GM21619 (cell line): ENCODE measurements at regions not wholly inside any gene's neighbourhood (a gene's known extent, or its start where the extent isn't known, plus 50 kb on each side); places are given as distances from the start of the nearest gene placed in this dataset.

Experiments
- ATAC-seq: cut with Tn5 transposase; IDR thresholded peaks from one replicate; pipeline ENCODE4 v1.9.1; 2021; ENCODE audit not compliant: unreplicated experiment

DNA sequence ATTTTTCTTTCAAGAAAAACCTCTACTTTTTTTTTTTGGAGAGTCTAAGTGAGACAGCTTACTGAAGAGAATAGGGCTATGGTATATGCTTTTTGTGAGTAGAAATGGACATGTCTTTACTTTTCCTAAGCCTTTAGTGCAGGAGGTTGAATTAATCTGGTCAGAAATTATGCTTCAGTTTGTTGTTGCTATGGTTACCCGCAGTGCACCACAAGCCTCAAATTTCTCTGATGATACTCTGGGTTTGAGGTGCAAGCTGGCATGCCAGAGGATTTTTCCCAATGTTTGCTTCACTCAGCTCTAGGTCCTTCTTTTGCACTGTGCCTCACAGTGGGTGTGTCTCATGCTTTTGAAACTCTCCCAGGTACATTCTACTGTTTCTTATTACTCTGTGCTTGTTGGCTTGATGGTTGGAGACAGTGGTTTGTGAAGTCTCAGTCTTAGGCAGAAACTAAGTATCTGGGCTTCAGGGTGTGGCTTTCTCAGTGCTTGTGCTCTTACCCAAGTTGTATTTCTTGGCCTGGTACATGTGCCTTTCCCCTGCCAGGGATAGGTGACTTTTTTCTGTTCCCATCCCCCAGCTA, 278.3 kb downstream of the RBM43 start:
- no peak for ATAC-seq

DNA sequence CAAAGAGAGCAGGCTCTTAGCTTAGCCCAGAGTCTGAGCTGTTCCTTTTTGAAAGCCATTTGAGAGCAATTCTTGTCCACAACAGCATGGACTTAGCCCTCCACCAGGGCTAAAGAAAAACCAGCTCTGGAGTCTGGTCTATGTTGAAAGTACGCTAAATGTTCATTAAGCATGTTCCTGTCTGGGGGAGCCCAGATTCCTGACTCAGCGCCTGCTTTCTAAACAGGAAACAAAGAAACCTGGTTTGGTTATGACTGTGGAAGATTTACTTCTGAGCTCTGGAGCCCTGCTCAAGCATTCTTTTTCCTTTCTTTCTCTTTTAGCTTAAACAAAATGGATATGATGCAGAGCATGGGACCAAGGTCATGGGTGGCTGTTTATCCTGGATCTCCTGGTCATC, 279.8 kb downstream of the RBM43 start:
- ATAC-seq: no peak

DNA sequence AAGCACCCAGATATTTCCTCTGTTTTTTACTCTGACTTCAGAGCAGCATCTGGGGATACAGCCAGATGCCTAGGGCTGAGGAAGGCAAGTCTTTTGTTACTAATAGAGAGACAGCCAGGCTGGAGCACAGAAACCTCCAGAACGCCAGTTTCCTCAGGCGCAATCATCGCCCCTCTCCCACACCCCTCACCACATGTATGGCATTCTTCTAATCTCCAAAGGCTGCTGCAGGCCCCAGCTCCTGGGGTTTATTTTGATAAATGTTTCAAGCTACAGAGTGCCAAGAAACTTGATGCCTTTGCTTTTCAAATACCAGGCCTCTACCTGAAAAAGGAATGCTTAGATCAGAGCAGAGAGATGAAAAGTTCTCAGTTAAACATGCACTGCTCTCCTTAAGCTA, 283.6 kb downstream of the RBM43 start:
- ATAC-seq: no peak

DNA sequence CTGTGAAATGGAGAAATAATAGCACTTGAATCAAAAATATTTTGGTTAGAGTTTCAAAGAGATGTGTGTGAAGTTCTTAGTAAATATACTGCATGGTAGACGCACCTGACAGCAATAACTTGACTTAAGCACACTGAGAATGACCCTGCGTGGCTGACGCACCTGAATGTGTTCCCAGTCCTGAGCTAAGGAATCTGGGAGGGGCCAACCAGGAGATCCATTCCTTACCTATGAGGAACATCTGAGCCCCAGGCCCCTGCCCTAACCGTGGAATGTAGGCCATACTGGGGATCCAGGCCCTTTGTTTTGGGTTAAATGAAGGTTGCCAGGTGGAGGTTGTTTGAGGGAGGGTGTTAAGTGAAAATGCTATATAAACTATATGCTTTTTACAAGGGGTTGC, 284.4 kb downstream of the RBM43 start:
- no peak for ATAC-seq

DNA sequence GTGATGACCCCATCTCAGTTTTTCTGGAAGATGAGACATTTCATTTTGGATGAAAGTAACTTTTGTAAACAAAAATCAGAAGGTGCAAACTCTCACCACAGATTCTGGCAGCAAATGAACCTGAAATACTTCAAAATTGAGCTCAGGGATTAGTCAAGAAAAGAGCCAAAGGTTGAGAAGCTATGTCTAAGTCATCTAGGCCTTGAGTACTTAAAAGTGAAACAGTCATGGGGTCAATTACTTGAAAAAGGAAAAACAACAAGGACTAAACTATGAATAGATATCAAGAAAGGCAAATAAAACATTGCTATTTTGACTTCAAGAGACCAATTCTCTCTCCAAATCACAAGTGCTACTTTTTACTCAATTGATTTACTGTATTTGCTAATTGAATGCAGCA, 285.1 kb downstream of the RBM43 start:
- ATAC-seq: no peak

DNA sequence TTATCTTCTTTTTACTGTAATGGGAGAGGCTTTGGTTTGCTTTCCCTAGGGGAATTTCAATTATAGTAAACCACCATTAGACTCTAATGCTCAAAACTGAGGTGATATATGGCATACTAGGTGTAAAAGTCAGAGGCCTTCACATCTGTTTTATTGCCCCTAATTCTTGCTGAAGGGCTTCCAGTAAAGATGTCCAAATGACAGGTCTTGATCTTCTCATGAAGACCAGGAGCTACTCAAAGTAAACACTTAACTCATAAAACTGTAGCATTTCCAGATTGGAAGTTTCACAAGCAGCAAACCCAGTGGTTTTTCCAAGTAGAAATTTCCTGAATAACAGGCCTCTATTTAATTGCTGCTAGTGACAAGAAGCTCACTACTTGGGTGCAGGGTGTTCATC, 286.8 kb downstream of the RBM43 start:
- no peak for ATAC-seq

DNA sequence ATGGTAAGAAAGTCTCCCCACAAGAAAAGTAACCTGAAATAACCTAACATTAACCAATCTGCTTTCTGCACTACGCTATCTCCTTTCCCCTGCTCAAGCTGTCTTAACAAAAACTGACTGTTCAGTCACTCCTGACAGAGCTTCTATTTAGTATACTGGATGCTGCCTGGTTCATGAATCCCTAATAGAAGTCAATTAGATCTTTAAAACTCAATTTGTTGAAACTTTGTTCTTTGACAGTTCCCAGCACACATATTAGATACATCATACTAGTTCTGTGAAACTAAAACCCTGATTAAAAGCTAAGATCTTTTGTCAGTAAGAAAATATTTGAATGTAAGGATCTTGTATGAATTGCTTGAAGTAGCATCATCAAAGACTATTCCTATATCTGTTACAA, 287.4 kb downstream of the RBM43 start:
- ATAC-seq: no peak

DNA sequence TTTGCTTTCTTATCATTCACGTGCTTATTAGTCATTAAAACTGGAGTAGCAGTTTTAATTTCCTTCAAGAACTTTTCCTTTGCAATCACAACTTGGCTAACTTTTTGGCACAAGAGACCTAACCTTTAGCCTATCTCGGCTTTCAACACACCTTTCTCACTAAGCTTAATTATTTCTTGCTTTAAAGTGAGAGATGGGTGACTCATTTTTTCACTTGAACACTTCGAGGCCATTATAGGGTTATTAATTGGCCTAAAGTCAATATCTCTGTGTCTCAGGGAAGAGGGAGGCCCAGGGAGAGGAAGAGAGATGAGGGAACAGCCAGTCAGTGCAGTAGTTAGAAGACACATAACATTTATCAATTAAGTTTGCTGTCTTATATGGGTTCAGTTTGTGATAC, 289.8 kb downstream of the RBM43 start:
- ATAC-seq: no peak

DNA sequence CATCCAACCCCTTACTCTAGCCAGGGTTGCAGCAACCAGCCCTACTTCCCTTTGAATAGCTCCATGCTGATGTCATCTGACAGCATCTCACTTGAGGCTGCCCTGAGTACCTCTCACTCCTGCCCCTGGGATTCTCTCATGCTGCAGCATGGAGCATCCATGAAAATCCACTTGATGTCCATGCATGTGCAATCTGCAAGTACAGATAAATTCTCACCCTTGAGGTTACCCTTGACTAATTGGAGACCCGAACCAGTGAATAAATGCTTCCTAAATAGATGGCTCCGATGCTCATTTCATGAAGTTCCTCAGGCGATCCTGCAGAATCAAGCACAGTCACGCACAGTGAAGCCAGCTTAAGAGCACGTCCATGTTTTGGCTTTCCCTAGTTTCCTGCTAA, 298.3 kb downstream of the RBM43 start:
- no peak for ATAC-seq

DNA sequence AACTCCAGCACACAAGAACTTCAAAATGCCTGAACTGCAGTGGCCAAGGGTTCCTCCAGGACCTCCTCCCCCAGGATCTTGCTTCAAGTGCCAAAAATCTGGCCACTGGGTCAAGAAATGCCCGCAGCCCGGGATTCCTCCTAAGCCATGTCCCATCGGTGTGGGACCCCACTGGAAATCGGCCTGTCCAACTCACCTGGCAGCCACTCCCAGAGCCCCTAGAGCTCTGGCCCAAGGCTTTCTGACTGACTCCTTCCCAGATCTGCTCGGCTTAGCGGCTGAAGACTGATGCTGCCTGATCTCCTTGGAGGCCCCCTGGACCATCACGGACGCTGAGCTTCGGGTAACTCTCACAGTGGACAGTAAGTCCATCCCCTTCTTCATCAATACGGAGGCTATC, 306.4 kb downstream of the RBM43 start:
- ATAC-seq: no peak

DNA sequence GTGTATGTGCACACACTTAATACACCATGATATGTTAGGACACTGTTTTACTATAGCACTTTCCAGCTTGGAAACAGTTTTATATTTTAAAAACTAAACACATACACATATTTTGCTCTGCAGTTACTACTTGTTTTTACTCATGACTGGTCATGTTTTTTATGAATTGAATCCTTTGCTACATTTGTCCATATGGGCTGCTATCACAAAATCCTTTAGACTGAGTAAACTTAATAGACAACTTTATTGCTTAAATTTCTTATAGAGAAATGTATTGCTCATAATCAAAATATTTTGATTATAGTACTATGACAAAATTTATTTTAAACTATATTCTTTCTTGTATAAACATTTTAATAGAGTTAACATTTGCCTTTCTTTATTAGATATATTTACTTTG, 314.8 kb downstream of the RBM43 start:
- no peak for ATAC-seq

DNA sequence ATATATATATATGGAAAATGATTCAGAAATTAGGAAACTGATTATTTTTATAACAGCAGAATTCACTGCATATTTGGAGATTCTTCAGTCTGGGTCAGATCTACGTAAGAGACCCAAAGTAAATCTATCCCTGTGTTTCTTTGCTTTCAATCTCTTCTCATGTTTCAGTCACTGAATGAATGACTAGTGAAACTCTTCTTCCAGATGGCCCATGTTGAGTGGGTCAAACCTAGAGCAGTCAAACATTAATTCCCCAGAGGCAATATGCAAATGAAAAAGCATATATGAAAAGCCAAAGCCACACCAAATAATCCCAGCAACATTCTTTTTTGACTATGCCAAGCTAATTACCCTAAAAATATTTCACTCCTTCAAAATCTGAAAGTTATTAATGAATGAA, 317.3 kb downstream of the RBM43 start:
- ATAC-seq: peak; percentile 61

DNA sequence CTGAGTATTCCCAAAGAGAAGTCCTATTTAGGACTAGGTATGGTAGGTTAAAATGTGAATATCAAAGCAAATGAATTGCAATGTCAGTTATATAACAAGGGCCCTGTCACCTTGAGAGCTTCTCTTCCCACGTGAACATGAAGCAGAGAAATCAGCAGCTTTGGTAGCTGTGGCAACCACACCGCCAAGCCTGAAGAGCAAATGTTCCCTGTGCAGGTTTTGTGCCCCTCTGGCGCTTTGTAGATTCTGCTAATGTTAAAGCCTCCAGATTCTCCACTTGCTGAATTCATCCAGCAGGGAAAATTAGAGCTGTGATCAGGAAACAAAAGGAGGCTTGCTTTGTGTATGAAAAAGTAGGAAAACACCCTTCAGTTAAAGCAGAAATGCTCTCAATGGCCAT, 322.6 kb downstream of the RBM43 start:
- no peak for ATAC-seq

DNA sequence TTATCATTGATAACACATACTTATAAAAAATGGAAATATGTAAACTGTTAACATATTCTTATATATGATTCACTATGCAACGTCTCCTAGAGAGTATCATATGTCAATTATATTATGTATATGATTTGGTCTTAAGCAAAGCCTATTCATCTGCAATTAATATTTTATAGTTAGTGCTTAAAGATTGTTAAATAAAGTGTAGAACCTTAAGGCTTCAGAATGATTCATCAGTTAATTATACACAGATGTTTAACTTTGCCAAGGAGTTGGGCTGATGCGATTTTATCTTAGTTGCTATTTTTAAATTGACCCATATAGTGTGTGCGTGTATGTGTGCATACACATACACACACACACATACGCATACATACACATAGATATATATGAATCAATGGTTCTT, 323.1 kb downstream of the RBM43 start:
- no peak for ATAC-seq

DNA sequence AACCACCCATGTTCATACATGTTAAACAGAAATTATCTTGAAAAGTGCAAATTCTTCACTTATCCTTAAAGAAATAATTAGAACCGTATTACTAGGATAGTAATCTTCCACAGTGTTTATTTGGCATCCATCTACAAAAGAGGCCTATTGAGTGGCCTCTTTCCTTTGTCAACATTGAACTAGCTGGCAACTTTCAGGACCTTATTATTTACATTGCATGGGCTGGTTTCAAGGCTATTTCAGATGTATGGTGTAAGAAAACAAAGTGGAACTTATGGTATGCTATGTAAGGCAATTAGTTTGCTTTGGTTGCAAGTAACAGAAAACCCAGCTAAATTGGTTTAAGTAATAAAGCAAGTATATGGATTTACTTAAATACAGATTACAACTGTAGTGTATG, 324.6 kb downstream of the RBM43 start:
- ATAC-seq: no peak

DNA sequence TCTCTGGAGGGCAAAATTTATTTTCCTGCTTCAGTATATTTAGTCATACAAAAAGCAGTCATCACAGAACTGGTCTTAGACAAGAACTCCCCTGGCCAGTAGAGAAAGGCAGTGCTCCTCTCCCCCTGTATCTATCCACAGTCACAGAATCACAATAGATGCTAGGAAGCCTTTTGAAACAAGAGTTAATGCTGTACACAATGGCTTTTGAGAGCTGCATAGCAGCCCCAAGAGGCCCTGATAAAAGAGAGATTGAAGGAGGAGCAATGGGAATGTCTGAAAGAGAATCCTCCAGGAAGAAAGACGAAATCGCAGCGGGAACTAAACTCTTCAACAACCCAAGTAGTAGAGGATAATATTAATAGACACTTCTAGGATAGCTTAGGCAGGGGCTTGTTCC, 330.2 kb downstream of the RBM43 start:
- ATAC-seq: no peak

DNA sequence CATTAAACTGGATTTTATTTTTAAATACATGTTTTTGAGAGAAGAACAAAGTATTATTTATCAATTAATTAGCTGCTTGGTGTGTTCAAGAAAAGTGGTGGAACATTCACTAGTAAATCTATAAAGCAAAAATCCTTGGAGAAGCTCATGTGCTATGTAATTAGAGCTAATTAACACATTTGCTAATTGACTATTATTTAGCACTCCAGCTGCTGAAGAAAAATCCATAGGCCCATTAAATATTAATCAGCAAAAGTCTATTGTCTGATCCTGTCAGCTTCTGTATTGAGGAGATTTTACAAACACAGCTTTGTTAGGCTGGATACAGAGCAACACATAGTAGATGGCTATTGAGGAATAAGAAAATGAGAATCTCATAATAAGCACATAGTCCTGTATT, 336.1 kb downstream of the RBM43 start:
- ATAC-seq: no peak

DNA sequence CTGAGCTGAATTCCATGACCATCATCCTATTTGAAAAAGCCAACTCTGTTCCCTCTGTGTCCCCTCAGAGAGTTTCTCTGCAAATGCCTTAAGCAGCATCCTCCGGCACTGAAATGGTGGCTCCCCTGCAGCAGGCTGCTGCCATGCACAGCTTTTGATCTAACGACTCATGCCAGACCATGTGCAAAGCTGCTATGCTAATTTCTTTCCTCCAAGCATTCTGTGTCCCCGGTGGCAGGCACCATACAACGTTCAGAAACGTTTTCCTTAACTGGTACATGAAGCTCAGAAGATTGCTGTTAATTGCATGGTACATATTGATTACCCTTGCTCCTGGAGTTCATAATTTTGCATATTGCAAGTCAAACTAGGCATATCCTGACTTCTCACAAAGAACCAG, 336.8 kb downstream of the RBM43 start:
- no peak for ATAC-seq

DNA sequence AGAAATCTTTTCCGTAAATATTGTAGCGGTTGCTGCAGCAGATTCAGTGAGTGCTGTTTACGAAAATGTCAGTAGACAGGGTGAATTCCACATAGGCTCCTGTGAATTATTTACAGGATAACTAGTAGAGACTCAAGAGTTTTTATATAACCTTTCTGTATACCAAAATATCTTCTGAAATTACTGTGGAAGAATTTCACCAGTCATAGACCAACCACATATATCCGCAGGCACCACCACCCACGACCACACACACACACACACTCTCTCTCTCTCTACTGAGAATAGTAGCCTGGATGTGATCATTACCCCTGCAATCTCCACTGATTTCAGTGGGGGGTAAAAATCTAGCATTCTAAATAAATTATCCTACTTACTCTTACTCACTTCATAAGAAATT, 341.8 kb downstream of the RBM43 start:
- no peak for ATAC-seq

DNA sequence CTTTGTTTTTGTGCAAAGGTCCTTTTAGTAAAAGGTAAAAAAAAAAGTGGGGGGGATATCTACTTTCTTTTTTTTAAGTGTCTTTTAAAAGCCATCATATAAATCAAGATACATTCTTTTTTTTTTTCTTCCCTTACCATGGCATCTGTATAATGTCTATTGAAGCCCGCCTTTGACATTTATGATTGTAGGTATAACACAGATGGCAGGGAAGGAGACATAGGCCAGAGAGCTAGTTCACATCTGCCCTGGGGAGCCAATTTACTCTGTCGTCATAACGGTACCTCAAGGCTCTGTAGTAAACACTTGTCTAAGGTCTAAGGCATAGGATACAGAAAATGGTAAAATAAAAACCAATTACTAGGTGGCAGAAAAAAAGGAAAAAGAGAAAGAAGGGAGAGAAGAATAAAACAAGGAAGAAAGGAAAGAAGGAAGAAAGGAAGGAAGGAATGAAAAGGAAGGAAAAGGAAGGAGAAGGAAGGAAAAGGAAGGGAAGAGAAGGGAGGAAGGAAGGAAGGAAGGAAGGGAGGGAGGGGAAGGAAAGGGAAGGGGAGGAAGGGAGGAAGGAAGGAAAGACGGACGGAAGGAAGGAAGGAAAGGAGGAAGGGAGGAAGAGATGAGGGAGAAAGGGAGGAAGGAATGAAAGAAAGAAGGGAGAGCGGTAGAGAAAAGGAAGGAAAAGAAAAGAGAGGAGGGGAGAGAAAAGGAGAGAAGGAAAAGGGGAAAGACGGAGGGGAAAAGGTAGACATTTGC, 343.5 kb downstream of the RBM43 start:
- ATAC-seq: no peak

DNA sequence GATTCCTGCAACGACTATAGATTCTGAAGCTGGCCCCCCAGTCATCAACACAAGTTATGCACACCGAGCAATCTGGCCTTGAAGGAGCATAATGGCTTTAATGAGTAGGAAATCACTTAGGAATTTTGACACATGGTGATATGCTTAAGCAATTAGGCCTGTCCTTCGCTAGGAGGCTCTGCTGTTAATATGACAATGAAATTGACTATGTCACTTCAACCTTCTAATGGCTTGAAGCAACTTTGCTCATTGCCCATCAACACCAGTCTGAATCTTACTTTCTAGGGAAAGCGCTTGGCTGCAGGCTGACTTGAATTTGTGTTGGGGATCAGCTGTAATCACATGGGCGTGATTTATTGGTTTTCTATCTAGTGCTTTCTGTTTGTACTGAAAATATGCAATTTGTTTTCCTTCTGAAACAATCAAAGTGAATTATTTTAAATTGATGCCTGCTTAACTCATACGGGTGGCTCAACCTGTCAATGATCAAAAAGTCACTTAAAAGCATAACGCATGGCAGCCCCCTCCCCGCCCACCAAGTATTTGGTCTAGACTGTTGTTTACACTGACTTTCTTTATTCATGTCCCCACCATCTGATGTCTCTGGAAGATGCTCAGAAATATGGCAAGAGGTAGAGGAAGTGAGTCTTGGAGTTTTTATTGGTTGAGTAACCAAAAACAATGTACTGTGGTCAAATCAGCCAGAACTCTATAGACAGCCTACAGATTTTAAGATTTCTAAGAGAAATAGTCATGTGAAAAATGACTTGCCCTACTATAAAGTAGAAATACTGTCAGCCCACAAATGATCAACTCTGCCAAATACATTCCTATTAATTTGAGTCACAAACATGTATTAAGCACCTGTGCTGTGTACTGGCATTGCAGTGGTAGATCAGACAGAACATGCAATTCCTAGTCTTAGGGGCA, 344.9 kb downstream of the RBM43 start:
- no peak for ATAC-seq

DNA sequence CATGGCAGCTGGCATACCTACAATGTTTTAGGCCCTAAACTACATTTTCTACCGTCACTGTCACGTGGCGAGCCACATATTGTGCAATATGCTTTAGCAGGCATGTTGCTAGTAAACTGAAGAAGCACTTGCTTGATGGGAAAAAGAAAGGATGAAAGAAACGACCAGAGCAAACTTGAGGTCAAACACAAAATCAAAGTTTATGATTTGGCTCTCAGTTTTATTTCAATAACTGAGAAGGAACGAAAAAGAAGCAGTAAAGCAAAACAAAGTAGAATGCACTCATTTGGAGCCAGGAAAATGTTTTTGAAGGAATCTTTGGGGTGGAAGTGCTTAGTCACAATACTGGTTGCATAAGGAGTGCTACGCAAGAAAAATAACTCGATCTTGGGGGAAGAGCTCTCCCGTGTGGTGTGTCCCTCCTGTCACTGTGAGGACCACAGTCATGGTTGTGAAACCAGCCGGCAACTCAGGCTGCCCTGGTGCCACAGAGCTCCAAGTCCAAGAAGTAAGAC, 349.8 kb downstream of the RBM43 start:
- no peak for ATAC-seq
